ENCODE measurements at regions not wholly inside any gene's neighbourhood (a gene's known extent, or its start where the extent isn't known, plus 50 kb on each side); places are given as distances from the start of the nearest gene placed in this dataset.

DNA sequence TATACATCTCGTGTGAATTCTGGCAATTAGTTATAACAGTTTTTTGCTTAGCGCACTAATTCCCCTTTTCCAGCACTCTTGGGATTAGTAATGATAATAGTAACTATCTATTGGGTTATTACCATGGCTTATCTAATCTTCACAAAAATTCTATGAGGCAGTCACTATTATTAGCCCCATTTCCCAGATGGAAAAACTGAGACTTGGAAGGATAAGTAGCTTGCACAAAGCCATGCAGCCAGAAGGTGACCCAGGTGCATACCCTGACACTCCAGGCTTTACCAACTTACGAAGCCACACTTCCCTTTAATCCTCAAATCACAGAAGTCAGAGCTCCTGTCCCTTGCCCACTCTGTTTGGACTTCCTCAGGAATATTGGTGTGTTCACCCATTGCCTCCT is 156.8 kb downstream of the CYP26B1 start:
- TF ChIP-seq CTCF (IDR thresholded peaks at IDR 0.05; ENCODE audit: low read depth, low read length) (no peak), EZH2phosphoT487 (IDR thresholded peaks at IDR 0.05; ENCODE audit: low read depth) (no peak)
